ENCODE measurements at regions not wholly inside any gene's neighbourhood (a gene's known extent, or its start where the extent isn't known, plus 50 kb on each side); places are given as distances from the start of the nearest gene placed in this dataset.
"Not testable (repeated sequence)": the region's sequence is repeated elsewhere in the genome, so short reads cannot be mapped to it uniquely, and the experiment has no call there.

DNA sequence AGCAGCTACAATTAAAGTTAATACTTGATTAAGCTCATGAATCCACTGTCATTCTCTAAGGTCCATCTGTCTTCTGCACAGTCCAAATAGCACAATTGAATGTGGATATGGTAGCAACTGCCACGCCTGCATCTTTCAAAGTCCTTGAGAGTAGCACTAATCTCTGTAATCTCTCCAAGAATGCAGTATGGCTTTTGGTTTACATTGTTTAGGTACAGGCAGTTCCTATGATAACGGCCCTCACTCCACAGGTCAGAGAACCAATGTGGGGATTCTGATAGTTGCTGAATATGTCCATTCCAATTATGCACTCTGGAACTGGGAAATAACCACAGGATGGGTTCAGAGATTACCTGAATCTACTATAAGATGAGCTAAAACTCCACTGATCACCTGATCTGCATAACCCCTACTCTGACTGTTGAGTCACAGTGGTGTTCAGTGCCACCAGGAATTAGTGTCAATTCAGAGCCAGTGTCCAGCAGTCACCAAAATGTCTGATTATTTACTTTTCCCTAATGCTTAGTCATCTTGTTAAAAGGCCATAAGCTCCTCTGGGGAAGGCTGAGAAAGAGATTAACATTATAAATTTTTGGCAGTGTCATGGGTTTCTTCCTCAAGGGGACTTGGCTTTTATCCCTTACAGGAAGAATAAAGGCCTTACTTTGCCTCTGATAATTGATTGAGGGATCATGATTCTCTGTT is 175.5 kb downstream of the GOLGA8K start:
- H3K36me3 ChIP-seq (ENCODE audit: control insufficient read depth in 4 of 4, insufficient read depth in 3 of 4, low read depth in 1 of 4, low read length in 3 of 4) = not testable (repeated sequence)
- 71% methylated on average over 2 of the region's 2 CpGs for WGBS

GRCh38 chr15:32222716-32223115 is 180.4 kb downstream of the GOLGA8K start:
- no peaks in the 10 kb centered on the region for H3K9me3 ChIP-seq (ENCODE audit: control insufficient read depth in 4 of 4, low read length in 3 of 4)
- no peak for DNase-seq (ENCODE audit: low spot score)
- no peak overlapping the region for H3K27ac ChIP-seq (ENCODE audit: low read depth in 1 of 2, low read length in 2 of 2)
- H3K36me3 ChIP-seq (ENCODE audit: control insufficient read depth in 4 of 4, insufficient read depth in 3 of 4, low read depth in 1 of 4, low read length in 3 of 4) = no peaks in the 10 kb centered on the region
- no peak overlapping the region for H3K4me3 ChIP-seq (ENCODE audit: low read depth in 1 of 3, low read length in 3 of 3)
- no peak for TF ChIP-seq EGR1 (IDR thresholded peaks at IDR 0.05; ENCODE audit: low read depth in 2 of 2)
- TF ChIP-seq NR2F2 (IDR thresholded peaks at IDR 0.05) = no peak
- no peak for TF ChIP-seq YY1 (IDR thresholded peaks at IDR 0.05)
- TF ChIP-seq REST (IDR thresholded peaks at IDR 0.05) = no peak
- no peak for TF ChIP-seq GABPA (IDR thresholded peaks at IDR 0.05 in 1 of 2, conservative IDR thresholded peaks at IDR 0.05 in 1 of 2)
- no peak for TF ChIP-seq ATF3 (IDR thresholded peaks at IDR 0.05)
- no peak for TF ChIP-seq HNF4G (IDR thresholded peaks at IDR 0.05)
- no peak for TF ChIP-seq TAF1 (conservative IDR thresholded peaks at IDR 0.05)
- no peak for TF ChIP-seq FOXA1 (IDR thresholded peaks at IDR 0.05)
- TF ChIP-seq SP1 (IDR thresholded peaks at IDR 0.05) = no peak
- TF ChIP-seq RAD21 (IDR thresholded peaks at IDR 0.05) = no peak
- no peak for TF ChIP-seq FOXA2 (IDR thresholded peaks at IDR 0.05)
- no peak for TF ChIP-seq ZBTB33 (IDR thresholded peaks at IDR 0.05)
- TF ChIP-seq RXRA (IDR thresholded peaks at IDR 0.05) = no peak
- TF ChIP-seq JUND (IDR thresholded peaks at IDR 0.05) = no peak
- TF ChIP-seq, protein P1, sequence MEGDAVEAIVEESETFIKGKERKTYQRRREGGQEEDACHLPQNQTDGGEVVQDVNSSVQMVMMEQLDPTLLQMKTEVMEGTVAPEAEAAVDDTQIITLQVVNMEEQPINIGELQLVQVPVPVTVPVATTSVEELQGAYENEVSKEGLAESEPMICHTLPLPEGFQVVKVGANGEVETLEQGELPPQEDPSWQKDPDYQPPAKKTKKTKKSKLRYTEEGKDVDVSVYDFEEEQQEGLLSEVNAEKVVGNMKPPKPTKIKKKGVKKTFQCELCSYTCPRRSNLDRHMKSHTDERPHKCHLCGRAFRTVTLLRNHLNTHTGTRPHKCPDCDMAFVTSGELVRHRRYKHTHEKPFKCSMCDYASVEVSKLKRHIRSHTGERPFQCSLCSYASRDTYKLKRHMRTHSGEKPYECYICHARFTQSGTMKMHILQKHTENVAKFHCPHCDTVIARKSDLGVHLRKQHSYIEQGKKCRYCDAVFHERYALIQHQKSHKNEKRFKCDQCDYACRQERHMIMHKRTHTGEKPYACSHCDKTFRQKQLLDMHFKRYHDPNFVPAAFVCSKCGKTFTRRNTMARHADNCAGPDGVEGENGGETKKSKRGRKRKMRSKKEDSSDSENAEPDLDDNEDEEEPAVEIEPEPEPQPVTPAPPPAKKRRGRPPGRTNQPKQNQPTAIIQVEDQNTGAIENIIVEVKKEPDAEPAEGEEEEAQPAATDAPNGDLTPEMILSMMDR (IDR thresholded peaks at IDR 0.05; ENCODE audit: low read depth, low read length, missing input control) = no peak
- no peak for TF ChIP-seq HNF4A (conservative IDR thresholded peaks at IDR 0.05)
- TF ChIP-seq MAX (IDR thresholded peaks at IDR 0.05) = no peak
- H3K4me1 ChIP-seq (ENCODE audit: control insufficient read depth in 4 of 4, insufficient read depth in 4 of 4, low read length in 3 of 4) = no peaks in the 10 kb centered on the region
- H3K27me3 ChIP-seq (ENCODE audit: control insufficient read depth in 4 of 4, insufficient read depth in 4 of 4, low read length in 3 of 4) = no peaks in the 10 kb centered on the region
- no peak overlapping the region for H3K9ac ChIP-seq (ENCODE audit: low read depth in 1 of 2, low read length in 2 of 2)
- WGBS = 100% methylated on average over 1 of the region's 1 CpG

More for the DNA sequence above, 175.5 kb downstream of the GOLGA8K start:
- not testable (repeated sequence) for H3K9me3 ChIP-seq (ENCODE audit: control insufficient read depth in 4 of 4, low read length in 3 of 4); H3K4me1 ChIP-seq (ENCODE audit: control insufficient read depth in 4 of 4, insufficient read depth in 4 of 4, low read length in 3 of 4); H3K4me3 ChIP-seq (ENCODE audit: low read depth in 1 of 3, low read length in 3 of 3); H3K27me3 ChIP-seq (ENCODE audit: control insufficient read depth in 4 of 4, insufficient read depth in 4 of 4, low read length in 3 of 4); DNase-seq (ENCODE audit: low spot score); H3K27ac ChIP-seq (ENCODE audit: low read depth in 1 of 2, low read length in 2 of 2); H3K9ac ChIP-seq (ENCODE audit: low read depth in 1 of 2, low read length in 2 of 2)
